Retina (tissue), 1 donor: ENCODE measurements at regions not wholly inside any gene's neighbourhood (a gene's known extent, or its start where the extent isn't known, plus 50 kb on each side); places are given as distances from the start of the nearest gene placed in this dataset.

Experiments
- DNase-seq: peaks from one replicate; pipeline ENCODE4 v3.0.0-alpha.2; 2016

DNA sequence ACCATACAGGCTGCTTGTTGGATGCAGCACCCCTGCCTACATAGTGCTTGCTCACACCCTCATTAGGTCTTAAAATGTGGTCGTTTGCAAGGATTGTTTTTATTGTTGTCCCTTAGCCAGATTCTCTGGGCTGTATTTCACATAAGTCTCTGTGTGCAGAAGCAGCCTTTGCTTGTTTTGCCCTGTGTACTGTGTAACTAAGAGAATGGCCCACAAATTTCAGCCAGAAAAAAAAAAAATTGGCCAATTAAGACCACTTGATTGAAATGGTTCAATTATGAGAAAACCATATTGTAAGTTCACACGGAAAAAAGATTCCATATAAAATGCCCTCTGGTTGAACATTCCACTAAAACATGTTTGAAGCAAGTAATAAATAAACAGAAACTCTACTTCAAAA lies 377.1 kb upstream of the SOX11 start:
- DNase-seq = peak; percentile 38

DNA sequence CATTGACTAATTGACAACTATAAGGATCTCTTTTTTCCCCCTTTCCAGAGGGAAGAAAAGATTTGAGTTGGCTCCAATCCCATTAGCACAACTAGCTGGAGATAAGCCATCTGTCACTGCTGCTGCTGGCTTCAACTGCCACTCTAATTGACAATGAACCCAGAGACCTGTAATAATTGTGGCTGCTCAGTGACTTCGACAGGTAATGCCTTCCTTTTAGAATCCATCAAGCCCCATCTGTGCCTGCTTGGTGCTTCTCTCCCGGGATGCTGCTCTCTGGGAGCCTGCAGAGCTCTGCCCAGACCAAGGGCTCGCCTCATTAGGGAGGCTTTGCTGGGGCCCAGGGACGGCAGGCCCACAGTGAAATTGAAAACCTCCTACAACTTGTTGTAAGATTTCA lies 376.7 kb upstream of the SOX11 start:
- peak; percentile 73 for DNase-seq

DNA sequence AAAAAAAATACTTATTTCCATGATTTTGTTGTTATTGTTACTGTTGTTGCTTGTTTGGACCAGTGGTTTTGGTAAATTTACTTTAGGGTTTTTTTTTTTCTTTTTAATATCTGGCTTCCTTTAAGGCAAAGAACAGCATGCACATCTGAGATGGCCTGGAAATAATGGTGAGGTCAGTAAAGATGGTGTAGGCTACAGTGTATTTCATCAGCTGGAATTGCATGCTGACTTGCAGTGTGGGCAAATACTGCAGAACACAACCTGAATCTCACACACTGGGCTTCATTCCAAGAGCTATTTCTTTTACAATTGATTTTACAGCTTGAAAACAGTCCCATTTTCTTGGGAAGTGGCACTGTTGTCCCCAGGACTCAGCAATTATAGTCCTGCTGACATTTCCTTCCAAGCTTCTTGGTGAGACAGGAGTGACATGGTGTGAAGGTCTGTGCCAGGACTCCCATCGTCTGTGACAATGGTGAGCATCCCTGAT lies 376.1 kb upstream of the SOX11 start:
- peak; percentile 44 for DNase-seq

DNA sequence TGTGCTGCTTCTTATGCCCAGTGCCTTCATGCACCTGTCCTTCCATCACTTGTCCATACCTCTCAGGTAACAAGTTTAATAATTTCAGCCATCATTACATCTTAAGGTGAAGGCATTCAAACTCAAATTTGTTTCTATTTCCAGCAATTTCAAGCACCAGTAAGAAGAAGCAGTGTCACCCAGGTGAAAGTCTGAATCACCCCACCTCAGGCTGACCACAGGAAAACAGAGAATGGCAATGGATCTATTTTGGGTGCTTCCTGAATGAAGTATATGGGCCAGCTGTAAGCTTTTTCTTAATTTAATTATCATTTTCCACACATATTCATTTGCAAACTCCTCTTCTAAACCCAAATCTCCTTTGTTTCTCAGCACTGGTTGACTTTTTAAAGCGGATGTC lies 372.7 kb upstream of the SOX11 start:
- DNase-seq = no peak

DNA sequence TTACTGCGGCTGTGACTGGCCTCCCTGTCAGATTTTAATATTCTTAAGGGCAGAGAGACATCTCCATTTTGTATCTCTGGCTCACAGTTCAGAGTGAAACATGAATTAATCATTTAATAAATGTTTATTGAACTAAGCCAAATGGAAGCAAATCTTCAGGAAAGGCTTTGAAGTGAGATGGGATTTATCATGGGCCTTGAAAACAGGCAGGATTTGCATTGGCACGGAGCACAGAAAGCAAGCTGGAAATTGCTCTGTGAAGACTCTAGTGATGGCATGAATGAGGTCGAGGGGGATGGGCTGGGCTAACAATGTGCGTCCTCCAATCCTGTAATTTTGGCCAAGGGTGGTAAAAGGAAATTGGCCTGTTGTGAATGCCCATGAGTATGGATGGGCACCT lies 369.8 kb upstream of the SOX11 start:
- no peak for DNase-seq

DNA sequence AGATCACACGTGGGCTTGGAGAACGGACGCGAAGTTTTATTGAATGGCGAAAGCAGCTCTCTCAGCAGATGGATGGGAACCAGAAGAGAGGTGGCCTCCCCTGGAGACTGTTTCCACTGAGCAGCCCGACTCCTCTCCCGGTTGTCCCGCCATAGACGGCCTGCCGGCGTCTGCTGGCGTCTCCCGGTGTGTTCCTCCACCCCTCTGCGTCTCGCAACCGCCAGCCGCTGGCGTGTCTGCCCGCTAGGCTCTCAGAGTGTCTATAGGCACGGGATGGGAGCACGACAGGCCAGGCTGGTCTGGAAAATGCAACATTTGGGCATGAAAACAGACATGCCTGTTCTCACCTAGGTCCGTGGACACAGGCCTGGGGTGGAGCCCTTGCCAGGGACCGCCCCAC lies 366.7 kb upstream of the SOX11 start:
- no peak for DNase-seq

DNA sequence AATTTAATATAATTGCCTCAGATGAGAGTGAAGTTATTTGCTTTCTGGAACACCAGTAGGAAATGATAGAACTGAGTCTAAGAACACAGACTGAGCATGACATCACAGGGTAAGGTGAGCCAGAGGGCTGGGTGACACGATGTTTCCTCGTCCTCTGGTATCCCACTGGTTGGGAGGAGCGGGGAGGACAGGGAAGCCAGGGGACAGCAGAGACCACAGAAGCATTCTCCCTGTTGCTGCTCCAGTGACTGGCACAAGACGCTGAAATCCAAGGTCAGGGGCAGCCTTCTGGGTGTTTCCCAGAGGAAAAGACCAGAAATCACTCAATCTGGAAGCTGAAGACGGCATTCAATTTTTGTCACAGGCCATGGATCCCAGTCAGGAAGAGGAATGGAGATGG lies 363.4 kb upstream of the SOX11 start:
- DNase-seq = no peak

DNA sequence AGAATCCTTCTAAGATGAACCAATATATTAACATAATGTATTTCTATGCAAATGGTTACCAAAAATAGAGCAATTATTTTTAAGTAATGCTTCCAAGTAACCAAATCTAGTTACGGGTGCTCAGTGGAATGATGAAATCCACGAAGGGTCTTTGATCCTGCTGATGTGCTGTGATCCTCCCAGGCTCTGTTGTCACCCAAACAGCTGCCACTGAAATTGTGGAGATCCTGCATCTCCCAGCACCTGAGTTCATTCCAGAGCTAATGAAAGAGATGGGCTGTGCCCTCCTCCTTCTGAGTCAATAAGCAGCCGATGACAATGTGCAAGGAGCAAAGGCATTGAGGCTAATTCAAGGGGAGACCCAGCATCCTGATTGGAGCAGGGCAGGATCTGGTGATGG lies 362.4 kb upstream of the SOX11 start:
- DNase-seq = no peak

DNA sequence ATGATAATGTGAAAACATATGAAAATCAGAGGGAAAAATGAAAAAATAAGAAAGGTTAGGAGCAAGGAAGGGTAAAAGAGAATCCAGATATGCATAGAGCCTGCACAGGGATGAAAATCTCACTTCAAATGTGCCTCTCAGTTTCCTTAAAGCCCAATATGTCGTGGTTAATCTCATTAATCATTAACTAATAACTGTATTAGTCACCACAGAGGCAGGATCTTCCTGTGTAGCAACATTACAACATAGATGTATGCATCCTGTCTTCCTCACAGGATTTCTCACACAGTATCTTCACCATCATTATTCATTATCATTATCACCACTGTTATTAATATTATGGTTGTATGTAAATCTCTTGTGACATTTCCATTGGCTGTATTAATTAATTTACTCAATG lies 361.2 kb upstream of the SOX11 start:
- no peak for DNase-seq

DNA sequence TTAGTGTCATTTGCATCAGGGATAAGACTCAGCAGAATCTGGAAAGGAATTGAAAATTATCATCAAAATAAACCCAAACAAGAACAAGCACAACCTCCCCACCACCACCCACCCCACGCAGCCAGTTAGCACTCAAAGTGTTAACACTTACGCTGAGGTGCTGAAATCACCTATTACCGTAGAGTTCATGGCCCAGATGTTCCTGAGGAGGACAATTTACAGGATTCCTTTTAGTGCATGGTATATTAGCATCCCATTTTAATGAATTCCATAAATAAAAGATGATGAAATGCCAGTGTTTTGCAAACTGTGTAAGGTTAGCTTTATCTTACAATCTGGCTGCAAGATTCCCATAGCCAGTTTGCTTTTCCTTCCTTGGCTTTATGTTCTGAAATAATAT lies 359.3 kb upstream of the SOX11 start:
- DNase-seq = peak; percentile 22

DNA sequence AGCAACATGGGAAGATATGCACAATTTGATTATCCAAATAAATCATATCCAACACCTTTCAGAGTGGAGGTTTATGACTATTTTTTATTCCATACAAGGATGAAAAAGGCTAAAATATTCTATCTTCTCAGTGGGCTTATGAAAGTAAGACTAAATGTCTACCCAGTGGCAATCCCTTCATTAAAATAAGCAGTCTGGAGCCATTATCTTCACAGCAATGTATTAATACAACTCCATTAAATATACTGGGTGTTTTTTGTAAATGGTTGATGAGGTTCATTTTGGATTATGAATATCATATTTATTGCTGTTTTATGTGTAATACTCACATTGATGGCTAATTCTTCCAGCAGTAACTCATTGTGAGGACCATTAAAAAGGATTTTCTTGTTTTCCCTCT lies 352.7 kb upstream of the SOX11 start:
- DNase-seq = no peak

DNA sequence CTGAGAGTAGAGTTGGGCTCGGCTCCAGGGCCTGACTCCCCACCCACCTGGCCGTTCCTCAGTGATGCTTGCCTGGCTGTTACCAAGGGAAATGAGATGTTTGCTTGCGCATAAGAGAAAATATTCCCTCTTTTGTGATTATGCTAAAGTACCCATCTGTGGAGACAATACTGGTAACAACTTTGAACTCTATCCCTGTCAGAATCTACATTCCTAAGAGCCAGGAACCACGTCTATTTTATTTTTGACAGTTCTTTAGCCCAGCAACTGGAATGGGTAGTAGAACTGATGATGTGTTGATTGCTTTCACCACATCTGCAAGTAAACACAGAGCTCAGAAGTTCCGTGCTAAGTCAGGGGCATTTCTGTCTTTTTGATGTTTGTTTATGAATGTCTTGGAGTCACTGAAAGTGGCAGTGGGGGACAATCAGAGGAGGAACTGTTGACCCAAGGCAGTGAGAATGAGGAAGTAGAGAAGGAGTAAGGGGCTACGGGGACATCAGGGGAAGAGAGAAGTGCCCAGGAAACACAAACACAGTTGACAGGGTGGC lies 348.3 kb upstream of the SOX11 start:
- no peak for DNase-seq

DNA sequence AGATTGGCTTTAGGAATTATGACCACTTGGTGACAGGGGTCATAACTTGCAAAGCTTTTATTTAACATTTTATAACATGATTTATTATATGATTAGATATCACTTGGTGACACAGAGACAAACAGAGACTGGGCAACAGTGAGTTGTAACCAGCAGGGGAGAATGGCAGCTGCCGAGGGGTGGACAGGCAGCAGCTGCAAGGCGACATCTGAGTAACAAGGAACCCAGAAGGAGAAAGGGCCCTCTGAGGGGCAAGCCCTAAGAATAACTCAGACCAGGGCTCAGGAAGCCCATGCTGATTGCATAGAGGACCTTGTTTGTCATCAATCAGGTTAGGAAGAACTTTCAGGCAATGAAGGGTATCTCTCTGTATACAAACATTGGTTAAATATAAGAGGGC lies 339.9 kb upstream of the SOX11 start:
- no peak for DNase-seq

DNA sequence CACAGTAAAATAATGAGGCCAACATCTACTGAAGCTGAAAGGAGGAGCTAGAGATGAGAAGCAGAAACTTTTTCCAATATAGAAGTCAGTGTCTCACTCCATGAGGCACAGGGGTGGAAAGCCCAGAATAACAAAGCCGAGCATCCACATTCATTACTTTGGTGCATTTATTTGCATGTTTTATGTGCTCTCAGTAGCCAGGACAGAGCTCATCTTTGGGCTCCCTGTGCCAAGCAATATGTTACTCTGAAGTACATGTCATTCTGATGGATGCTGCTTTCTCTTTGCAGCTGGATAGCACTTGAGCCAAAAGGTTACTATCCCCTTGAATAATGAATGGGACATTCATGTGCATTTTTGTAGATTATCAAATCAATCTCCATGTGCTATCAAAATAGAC lies 338.6 kb upstream of the SOX11 start:
- DNase-seq = no peak

DNA sequence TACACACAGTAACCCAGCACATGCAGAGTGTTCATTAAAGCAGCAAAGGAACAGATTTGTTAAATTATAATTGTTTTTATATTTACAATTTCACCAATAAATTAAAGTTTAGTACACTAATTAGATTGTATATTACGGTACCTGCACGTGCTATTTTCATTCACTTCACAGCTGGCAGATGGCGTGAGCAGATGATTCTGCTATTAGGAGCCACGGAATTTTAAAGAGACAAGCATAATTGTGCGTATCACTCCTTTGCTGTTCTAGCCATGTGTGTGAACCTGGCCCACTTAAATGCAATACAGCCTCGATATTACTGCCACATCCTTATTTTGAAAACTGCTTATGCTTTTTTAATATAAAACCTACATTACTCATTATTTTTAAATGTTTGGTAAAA lies 332.8 kb upstream of the SOX11 start:
- no peak for DNase-seq

DNA sequence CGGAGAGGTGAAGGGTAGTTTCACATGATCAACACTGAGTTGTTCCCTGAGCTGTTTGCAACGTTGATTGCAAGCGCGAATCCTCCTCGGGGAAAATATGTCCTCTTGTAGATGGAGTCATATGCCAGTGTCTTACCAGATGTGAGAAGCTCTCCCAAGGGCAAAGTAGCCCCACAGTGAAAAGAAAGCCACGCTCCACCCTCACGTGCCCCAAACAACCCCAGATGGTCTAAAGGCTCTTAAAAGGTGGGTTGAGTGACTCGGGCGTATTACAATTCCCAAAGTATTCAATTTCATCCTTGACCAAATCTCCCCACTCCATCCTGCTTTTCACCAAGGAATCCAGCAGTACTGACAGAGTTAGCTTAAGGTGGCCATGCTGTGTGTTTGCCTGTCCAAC lies 332.1 kb upstream of the SOX11 start:
- DNase-seq = peak; percentile 54

DNA sequence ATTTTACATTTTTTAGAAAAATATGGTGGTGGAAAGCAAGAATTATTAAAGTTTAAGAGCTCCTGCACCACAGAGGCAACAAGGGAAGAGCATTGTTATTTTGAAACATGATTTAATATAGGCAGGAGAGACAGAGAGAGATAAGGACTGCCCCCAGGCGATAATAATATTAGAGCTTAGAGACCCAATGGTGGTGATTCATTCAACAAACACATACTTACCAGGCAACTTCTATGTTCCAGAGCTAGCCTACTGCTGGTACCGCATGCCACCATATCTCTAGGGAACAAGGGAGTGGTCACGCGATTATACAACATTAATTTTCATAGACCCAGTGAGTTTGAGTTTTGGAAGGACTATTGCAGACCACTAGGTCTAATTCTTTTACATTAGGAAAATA lies 327.8 kb upstream of the SOX11 start:
- DNase-seq = no peak

DNA sequence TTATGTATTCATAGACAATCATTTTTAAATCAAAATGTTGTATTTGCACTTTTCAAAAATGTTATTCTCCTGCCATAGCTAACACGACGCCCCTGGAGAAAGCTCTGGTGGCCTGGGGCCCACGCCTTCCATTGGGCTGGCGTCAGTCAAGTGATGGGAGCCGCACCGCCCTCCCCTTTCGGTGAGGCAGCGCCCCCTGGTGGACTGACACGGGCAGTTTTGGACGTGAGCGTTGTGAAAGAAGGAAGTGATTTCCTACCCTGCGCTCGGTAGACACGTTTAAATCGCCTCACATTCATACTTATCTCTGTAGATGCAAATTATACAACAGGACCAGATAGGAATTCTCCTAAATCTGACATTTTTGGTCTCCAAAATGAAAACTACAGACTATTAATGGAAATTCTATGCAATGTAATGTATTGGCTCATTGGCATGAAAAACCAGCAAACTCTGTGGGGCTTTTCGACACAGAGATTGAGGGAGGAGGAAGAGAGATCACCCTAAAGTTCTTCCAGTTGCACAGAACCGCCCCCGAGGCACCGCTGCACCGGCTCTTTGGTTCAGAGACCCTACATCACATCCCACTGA lies 326.2 kb upstream of the SOX11 start:
- peak; percentile 83 for DNase-seq

DNA sequence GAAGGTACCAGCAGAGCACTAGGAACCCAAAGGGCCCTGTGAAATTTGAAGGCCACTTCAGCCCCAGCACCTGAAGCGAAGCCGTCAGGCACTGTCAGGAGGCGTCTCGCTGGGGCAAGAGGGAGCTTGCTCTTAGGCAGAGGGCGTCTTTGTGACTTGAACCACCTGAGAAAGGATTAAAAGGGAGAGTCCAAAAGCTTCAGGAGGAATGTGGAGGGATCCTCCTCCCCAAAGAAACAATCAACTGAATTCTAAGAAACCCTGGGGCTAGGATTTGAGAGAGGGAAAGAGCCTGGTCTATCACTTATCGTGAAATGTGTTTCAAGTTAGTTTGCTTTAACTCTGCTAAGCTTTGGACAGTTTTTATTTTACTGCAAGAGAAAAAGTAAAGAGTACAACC lies 324.9 kb upstream of the SOX11 start:
- DNase-seq = no peak

DNA sequence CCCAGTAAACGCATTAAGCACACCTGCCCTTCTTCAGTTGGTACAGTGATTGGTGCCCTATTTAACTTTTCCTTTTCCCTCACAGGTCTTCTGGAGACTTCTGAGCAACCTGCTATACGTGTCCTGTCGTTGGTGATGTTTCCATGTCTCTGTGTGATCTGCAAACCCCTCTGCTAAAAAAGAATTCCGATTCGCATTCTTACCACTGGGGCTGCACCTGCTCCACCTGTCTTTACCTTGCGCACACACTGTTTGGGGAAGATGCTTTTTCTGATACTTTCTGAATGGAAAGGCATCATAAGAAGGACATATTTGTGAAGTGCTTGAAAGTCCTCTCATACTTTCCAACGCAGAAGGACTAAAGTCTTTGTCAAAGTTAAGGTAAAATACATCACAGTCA lies 323.9 kb upstream of the SOX11 start:
- no peak for DNase-seq

DNA sequence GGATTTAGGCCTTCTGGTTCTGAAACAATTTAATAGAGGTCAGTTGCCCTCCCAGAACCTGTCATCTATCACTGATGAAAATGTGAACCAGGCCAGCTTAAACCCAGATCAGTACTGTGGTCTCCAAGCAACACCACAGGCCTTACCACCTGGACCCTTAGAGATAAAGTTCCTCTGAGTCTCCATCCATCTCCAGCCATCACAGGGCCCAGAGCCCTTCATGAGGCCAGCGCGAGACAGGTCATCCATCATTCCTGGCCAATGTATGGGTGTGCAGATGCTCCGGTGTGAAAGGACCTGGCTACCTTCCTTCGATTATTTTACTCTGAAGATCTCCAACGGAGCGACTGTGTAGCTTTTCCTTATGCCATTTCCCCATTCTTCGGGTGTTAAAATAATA lies 322.7 kb upstream of the SOX11 start:
- no peak for DNase-seq

DNA sequence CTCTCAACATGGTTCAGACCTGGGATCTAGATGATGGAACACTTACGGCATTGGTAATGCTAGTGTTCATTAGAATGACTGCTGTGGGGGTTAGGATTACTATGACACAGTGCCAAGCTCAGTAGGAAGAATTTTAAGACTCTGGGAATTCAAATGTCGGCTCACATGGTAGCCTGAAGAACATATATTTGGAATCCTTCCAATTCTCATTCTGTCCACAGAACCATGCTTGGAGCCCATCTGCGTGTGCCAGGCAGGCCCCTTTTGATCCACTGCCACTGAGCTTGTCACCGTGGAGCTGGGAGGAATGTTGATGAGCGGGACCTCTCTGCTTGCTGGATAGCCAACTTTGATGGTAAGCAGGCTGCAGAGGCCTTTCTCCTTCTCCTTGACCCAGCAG lies 322.0 kb upstream of the SOX11 start:
- DNase-seq = no peak

DNA sequence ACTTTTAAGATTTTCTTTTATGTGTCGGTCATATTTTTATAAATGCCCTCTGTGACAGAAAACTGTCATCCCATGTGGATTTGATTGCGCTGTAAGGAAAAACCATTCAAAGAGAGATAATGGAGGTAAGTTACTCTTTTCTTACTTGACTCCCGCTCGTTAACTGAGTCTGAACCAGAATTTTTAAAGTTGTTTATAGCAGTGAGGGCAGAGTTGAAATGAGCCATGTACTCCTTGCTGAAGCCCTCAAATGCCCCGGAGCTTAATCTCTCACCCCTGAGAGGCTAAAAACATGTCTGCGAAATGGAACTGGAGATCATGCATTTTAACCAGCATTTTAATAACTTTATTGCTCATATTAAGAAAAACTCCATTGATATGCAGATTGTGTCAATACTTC lies 320.0 kb upstream of the SOX11 start:
- peak; percentile 17 for DNase-seq

DNA sequence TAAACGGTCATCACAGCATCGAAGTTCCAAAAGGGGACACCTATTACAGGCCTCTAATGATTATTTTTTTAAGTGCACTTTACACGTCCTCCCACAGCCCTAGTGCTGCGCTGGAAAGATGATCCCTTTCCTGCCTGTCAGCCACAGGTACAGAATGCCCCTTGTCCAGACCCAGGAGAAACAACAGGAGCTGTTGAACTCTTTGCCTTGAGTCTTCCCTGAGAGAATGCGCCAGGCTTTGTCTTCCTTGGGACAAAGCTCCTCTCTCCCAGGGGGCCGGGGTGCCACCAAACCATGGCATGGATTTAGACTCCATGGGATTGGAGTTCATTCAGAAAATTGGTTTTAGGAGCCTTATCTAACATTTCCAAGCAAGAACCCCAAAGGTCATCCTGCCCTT lies 319.0 kb upstream of the SOX11 start:
- DNase-seq = peak; percentile 90

DNA sequence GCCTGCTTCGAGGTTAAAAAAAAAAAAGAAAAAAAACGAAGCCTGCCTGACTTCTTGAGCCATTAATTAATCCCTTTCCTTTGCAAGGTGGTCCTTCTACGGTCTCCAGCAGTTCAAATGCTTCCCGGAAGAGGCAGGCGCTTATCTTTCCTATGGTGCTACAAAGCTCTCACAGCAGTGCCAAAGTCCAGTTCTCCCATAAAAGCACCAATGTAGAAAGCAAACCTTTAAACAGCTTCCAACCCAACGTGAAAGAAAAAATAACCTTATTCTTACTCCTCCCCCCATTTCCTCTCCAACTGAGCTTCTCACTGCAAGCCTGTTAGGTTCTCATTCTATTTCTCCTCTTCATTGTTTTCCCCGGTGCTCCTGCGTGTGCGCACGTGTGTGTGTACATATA lies 317.4 kb upstream of the SOX11 start:
- no peak for DNase-seq

DNA sequence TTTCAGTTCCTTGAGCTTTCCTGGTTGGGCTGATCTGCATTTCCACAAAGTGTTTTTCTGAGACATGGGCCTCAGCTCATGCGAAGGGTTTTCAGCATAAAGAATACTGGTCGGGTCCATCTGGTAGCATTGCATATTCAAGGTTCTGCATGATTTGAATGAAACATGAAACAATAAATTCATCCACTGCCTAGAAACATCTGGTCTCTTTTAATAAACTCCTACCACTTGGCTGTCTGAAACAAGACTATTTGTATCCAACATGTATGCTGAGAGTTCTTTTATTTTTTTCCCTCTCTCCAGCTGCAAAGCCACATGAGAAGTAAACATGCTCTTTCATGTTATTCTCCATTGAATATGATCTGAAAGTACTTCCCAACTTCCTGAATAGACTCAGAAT lies 314.9 kb upstream of the SOX11 start:
- DNase-seq = no peak
